Inflammatory macrophage (primary cell): ENCODE measurements at regions not wholly inside any gene's neighbourhood (a gene's known extent, or its start where the extent isn't known, plus 50 kb on each side); places are given as distances from the start of the nearest gene placed in this dataset.
"Not testable (repeated sequence)": the region's sequence is repeated elsewhere in the genome, so short reads cannot be mapped to it uniquely, and the experiment has no call there.

Experiments used
- DNase-seq, 2 donors: peaks; one replicate each; pipeline ENCODE4 v3.0.0-alpha.2; 2020 to 2022

- no peak for DNase-seq
Observed at GRCh38 chr3:104901396-104901795, 465.3 kb upstream of the ALCAM start.

GRCh38 chr3:104903064-104903463 lies 463.6 kb upstream of the ALCAM start:
- DNase-seq, result no peak

- DNase-seq, result no peak
Observed at GRCh38 chr3:104906001-104906639, 460.6 kb upstream of the ALCAM start.

- no peak for DNase-seq
Observed at GRCh38 chr3:104907507-104907906, 459.2 kb upstream of the ALCAM start.

GRCh38 chr3:104908761-104909160 lies 457.9 kb upstream of the ALCAM start:
- DNase-seq, result no peak

- no peak for DNase-seq
Observed at GRCh38 chr3:104909198-104909597, 457.5 kb upstream of the ALCAM start.

GRCh38 chr3:104909721-104910120 lies 457.0 kb upstream of the ALCAM start:
- DNase-seq, result no peak

GRCh38 chr3:104911376-104911775 lies 455.3 kb upstream of the ALCAM start:
- no peak for DNase-seq

- no peak for DNase-seq
Observed at GRCh38 chr3:104916971-104917370, 449.7 kb upstream of the ALCAM start.

- no peak for DNase-seq
Observed at GRCh38 chr3:104920512-104920911, 446.2 kb upstream of the ALCAM start.

- no peak for DNase-seq
Observed at GRCh38 chr3:104933972-104934371, 432.7 kb upstream of the ALCAM start.

- DNase-seq, result no peak
Observed at GRCh38 chr3:104935613-104936012, 431.1 kb upstream of the ALCAM start.

GRCh38 chr3:104939196-104939595 lies 427.5 kb upstream of the ALCAM start:
- DNase-seq, result no peak

GRCh38 chr3:104941785-104942184 lies 424.9 kb upstream of the ALCAM start:
- DNase-seq, result no peak

GRCh38 chr3:104943974-104944373 lies 422.7 kb upstream of the ALCAM start:
- no peak for DNase-seq

GRCh38 chr3:104947943-104948342 lies 418.8 kb upstream of the ALCAM start:
- DNase-seq, result no peak

GRCh38 chr3:104949810-104950209 lies 416.9 kb upstream of the ALCAM start:
- DNase-seq, result not testable (repeated sequence)

GRCh38 chr3:104951426-104951825 lies 415.3 kb upstream of the ALCAM start:
- no peak for DNase-seq

- DNase-seq, result no peak
Observed at GRCh38 chr3:104952146-104952972, 414.4 kb upstream of the ALCAM start.

- no peak for DNase-seq
Observed at GRCh38 chr3:104956620-104957345, 409.9 kb upstream of the ALCAM start.

- no peak for DNase-seq
Observed at GRCh38 chr3:104960579-104960978, 406.1 kb upstream of the ALCAM start.

- no peak for DNase-seq
Observed at GRCh38 chr3:104961851-104962250, 404.9 kb upstream of the ALCAM start.

GRCh38 chr3:104974316-104974715 lies 392.4 kb upstream of the ALCAM start:
- peak in 1 of 2 donors; percentile 7 for DNase-seq

- DNase-seq, result no peak
Observed at GRCh38 chr3:104977719-104978118, 389.0 kb upstream of the ALCAM start.
